Mesothelial cell of epicardium (in vitro differentiated cells): ENCODE measurements at regions not wholly inside any gene's neighbourhood (a gene's known extent, or its start where the extent isn't known, plus 50 kb on each side); places are given as distances from the start of the nearest gene placed in this dataset.

Experiments
- DNase-seq, 2 experiments: peaks; one replicate each; pipeline ENCODE4 v3.0.0; 2021; ENCODE audit warnings: low spot score in 2 of 2; ENCODE audit not compliant: unreplicated experiment in 2 of 2
- H3K27ac Mint-ChIP-seq: 2 replicates; pipeline ENCODE4 v1.8.0; 2021; ENCODE audit warnings: mixed read lengths
- H3K27me3 Mint-ChIP-seq: 2 replicates; pipeline ENCODE4 v1.8.0; 2021; ENCODE audit warnings: low read depth, mixed read lengths
- H3K36me3 Mint-ChIP-seq: 2 replicates; pipeline ENCODE4 v1.8.0; 2021; ENCODE audit warnings: mixed read lengths
- H3K4me1 Mint-ChIP-seq: 2 replicates; pipeline ENCODE4 v1.8.0; 2021; ENCODE audit warnings: mixed read lengths
- H3K4me3 Mint-ChIP-seq: 2 replicates; pipeline ENCODE4 v1.8.0; 2021; ENCODE audit warnings: mild to moderate bottlenecking, moderate library complexity, mixed read lengths
- H3K9me3 Mint-ChIP-seq: 2 replicates; pipeline ENCODE4 v1.8.0; 2021; ENCODE audit warnings: mixed read lengths
- CTCF ChIP-seq: fragments of 200-600 bp; sonication (generic); IDR thresholded peaks from one replicate; pipeline ENCODE4 v1.5.0; 2021; ENCODE audit warnings: antibody characterized with exemption; ENCODE audit not compliant: unreplicated experiment

- DNase-seq: no peak
- H3K27ac Mint-ChIP-seq: no peak overlapping the region
- H3K9me3 Mint-ChIP-seq: peaks cover 3% of the 10 kb centered on the region
- TF ChIP-seq CTCF: no peak
- H3K27me3 Mint-ChIP-seq: no peaks in the 10 kb centered on the region
- H3K4me1 Mint-ChIP-seq: peaks cover 12% of the 10 kb centered on the region
- H3K4me3 Mint-ChIP-seq: no peak overlapping the region
- H3K36me3 Mint-ChIP-seq: no peaks in the 10 kb centered on the region
Observed at GRCh38 chr5:36523926-36524325, 82.5 kb upstream of the SLC1A3 start.

GRCh38 chr5:36526537-36526936 lies 79.9 kb upstream of the SLC1A3 start:
- Mint-ChIP-seq H3K27ac (no peak overlapping the region), H3K27me3 (no peaks in the 10 kb centered on the region), H3K4me3 (no peak overlapping the region), H3K9me3 (no peaks in the 10 kb centered on the region), H3K4me1 (peaks cover 24% of the 10 kb centered on the region), H3K36me3 (no peaks in the 10 kb centered on the region)
- no peak for TF ChIP-seq CTCF
- DNase-seq: no peak

GRCh38 chr5:36528588-36528987 lies 77.8 kb upstream of the SLC1A3 start:
- Mint-ChIP-seq H3K27ac (no peak overlapping the region), H3K36me3 (no peaks in the 10 kb centered on the region), H3K27me3 (no peaks in the 10 kb centered on the region), H3K4me3 (no peak overlapping the region), H3K9me3 (no peaks in the 10 kb centered on the region), H3K4me1 (peaks cover 18% of the 10 kb centered on the region)
- no peak for DNase-seq
- no peak for TF ChIP-seq CTCF

- Mint-ChIP-seq H3K4me1 (peaks cover 18% of the 10 kb centered on the region), H3K4me3 (no peak overlapping the region), H3K27ac (no peak overlapping the region), H3K36me3 (no peaks in the 10 kb centered on the region), H3K9me3 (no peaks in the 10 kb centered on the region), H3K27me3 (no peaks in the 10 kb centered on the region)
- no peak for DNase-seq
- TF ChIP-seq CTCF: no peak
Observed at GRCh38 chr5:36529142-36529541, 77.3 kb upstream of the SLC1A3 start.

GRCh38 chr5:36530215-36530614 lies 76.2 kb upstream of the SLC1A3 start:
- Mint-ChIP-seq H3K4me1 (peaks cover 18% of the 10 kb centered on the region), H3K9me3 (no peaks in the 10 kb centered on the region), H3K27ac (no peak overlapping the region), H3K36me3 (no peaks in the 10 kb centered on the region), H3K4me3 (no peak overlapping the region), H3K27me3 (no peaks in the 10 kb centered on the region)
- DNase-seq: no peak
- no peak for TF ChIP-seq CTCF

- Mint-ChIP-seq H3K4me3 (no peak overlapping the region), H3K9me3 (no peaks in the 10 kb centered on the region), H3K36me3 (no peaks in the 10 kb centered on the region), H3K27ac (no peak overlapping the region), H3K4me1 (peaks cover 27% of the 10 kb centered on the region), H3K27me3 (no peaks in the 10 kb centered on the region)
- no peak for DNase-seq
- no peak for TF ChIP-seq CTCF
Observed at GRCh38 chr5:36531401-36531800, 75.0 kb upstream of the SLC1A3 start.
